ENCODE measurements at regions not wholly inside any gene's neighbourhood (a gene's known extent, or its start where the extent isn't known, plus 50 kb on each side); places are given as distances from the start of the nearest gene placed in this dataset.

GRCh38 chrX:142327182-142327581 lies 122.1 kb upstream of the MAGEC2 start:
- TF ChIP-seq CTCF (IDR thresholded peaks at IDR 0.05): no peak
- TF ChIP-seq POLR2A (IDR thresholded peaks at IDR 0.05): no peak

All from right lobe of liver (tissue), 4 donors.